HepG2 (cell line): ENCODE measurements at regions not wholly inside any gene's neighbourhood (a gene's known extent, or its start where the extent isn't known, plus 50 kb on each side); places are given as distances from the start of the nearest gene placed in this dataset.

Experiments
- HOXD1 ChIP-seq: sonication (generic); formaldehyde crosslinking; IDR thresholded peaks from 2 replicates; pipeline ENCODE4 v1.5.0; 2020; ENCODE audit warnings: missing genetic modification reagents
- IRX3 ChIP-seq: sonication (generic); formaldehyde crosslinking; IDR thresholded peaks from 2 replicates; pipeline ENCODE4 v1.8.1; 2023; ENCODE audit warnings: mild to moderate bottlenecking, low read depth, missing genetic modification reagents, borderline replicate concordance
- KLF12 ChIP-seq: sonication (generic); formaldehyde crosslinking; IDR thresholded peaks from 2 replicates; pipeline ENCODE4 v1.4.0; 2020; ENCODE audit warnings: missing genetic modification reagents, borderline replicate concordance
- MXI1 ChIP-seq: IDR thresholded peaks from 3 replicates; pipeline ENCODE4 v1.6.1; 2012; ENCODE audit warnings: low read depth, low read length, inconsistent platforms, borderline replicate concordance
- PAX8 ChIP-seq: sonication (generic); formaldehyde crosslinking; IDR thresholded peaks from 2 replicates; pipeline ENCODE4 v1.8.0; 2022; ENCODE audit warnings: mild to moderate bottlenecking, missing genetic modification reagents, borderline replicate concordance
- RXRA ChIP-seq: sonication (generic); formaldehyde crosslinking; IDR thresholded peaks from 2 replicates; pipeline ENCODE4 v1.5.1; 2020; ENCODE audit warnings: missing genetic modification reagents
- SAP130 ChIP-seq: IDR thresholded peaks from 2 replicates; pipeline ENCODE4 v1.6.1; 2016; ENCODE audit warnings: low read depth
- TCF12 ChIP-seq, 2 experiments: fragments of 450-650 bp in 1 of 2; sonication (generic) in 1 of 2; formaldehyde crosslinking in 1 of 2; IDR thresholded peaks; 2 replicates each; pipeline versions ENCODE4 v1.6.1 to v1.8.0; 2017 to 2022; ENCODE audit warnings: antibody characterized with exemption in 1 of 2, mild to moderate bottlenecking in 1 of 2, missing genetic modification reagents in 1 of 2, moderate library complexity in 1 of 2
- ZNF121 ChIP-seq: sonication (generic); formaldehyde crosslinking; IDR thresholded peaks from 2 replicates; pipeline ENCODE4 v1.5.0; 2020; ENCODE audit warnings: mild to moderate bottlenecking, missing genetic modification reagents
- ZNF3 ChIP-seq: IDR thresholded peaks from 2 replicates; pipeline ENCODE4 v1.7.0; 2017; ENCODE audit warnings: inconsistent platforms
- ZNF318 ChIP-seq: sonication (generic); formaldehyde crosslinking; IDR thresholded peaks from 2 replicates; pipeline ENCODE4 v1.4.0; 2020; ENCODE audit warnings: mild to moderate bottlenecking, missing genetic modification reagents
- ZNF777 ChIP-seq: sonication (generic); formaldehyde crosslinking; IDR thresholded peaks from 2 replicates; pipeline ENCODE4 v1.4.0; 2020; ENCODE audit warnings: missing genetic modification reagents
- ZZZ3 ChIP-seq: sonication (generic); formaldehyde crosslinking; IDR thresholded peaks from 2 replicates; pipeline ENCODE4 v1.4.0; 2020; ENCODE audit warnings: missing genetic modification reagents, mild to moderate bottlenecking, borderline replicate concordance
- TF ChIP-seq, protein P1 (sequence below): sonication (generic); formaldehyde crosslinking; IDR thresholded peaks from 2 replicates; pipeline ENCODE4 v1.5.0; 2020; ENCODE audit warnings: missing genetic modification reagents, mild to moderate bottlenecking, borderline replicate concordance
- TF ChIP-seq, protein P2 (sequence below): sonication (generic); formaldehyde crosslinking; IDR thresholded peaks from 2 replicates; pipeline ENCODE4 v1.5.0; 2020; ENCODE audit warnings: mild to moderate bottlenecking, missing genetic modification reagents, borderline replicate concordance

DNA sequence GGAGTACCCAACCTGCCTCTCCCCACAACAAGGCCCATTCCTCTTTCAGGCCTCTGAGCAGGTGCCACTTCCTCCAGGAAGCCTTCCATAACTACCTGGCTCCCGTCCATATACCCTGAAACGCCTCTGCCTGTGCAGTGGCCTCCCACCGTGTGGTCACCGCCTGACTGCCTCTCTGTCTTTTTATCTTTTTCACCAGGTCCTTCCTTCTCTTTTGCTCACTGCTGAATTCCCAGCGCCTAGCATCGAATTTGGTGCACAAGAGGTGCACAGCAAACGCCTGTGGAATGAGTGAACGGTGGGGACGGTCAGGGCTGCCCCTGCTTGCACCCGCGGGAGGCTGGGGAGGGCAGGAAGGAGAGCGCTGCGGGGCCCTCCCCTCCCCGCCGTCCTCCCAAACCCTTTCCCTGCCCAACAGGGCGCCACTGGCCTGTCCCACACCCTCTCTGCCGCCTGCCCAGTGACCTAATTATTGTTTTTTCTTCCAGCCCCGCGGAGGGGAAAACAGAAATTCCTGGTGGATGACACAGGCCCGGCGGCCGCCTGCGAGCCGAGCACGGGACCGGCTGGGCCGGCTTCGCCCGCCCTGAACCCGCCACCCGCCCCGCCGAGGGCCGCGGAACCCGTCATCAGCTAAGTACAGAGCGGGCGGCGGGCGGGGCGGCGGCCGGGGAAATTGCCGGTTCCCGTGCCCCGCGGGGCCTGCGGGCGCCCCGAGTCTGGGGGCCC lies 140.1 kb downstream of the SMAD6 start (continued):
- TF ChIP-seq, protein P1, sequence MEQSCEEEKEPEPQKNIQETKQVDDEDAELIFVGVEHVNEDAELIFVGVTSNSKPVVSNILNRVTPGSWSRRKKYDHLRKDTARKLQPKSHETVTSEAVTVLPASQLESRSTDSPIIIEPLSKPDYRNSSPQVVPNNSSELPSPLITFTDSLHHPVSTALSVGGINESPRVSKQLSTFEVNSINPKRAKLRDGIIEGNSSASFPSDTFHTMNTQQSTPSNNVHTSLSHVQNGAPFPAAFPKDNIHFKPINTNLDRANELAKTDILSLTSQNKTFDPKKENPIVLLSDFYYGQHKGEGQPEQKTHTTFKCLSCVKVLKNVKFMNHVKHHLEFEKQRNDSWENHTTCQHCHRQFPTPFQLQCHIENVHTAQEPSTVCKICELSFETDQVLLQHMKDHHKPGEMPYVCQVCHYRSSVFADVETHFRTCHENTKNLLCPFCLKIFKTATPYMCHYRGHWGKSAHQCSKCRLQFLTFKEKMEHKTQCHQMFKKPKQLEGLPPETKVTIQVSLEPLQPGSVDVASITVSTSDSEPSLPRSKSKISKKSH (CRISPR knock-in tag) = no peak
- TF ChIP-seq RXRA = no peak
- TF ChIP-seq MXI1 = no peak
- TF ChIP-seq, protein P2, sequence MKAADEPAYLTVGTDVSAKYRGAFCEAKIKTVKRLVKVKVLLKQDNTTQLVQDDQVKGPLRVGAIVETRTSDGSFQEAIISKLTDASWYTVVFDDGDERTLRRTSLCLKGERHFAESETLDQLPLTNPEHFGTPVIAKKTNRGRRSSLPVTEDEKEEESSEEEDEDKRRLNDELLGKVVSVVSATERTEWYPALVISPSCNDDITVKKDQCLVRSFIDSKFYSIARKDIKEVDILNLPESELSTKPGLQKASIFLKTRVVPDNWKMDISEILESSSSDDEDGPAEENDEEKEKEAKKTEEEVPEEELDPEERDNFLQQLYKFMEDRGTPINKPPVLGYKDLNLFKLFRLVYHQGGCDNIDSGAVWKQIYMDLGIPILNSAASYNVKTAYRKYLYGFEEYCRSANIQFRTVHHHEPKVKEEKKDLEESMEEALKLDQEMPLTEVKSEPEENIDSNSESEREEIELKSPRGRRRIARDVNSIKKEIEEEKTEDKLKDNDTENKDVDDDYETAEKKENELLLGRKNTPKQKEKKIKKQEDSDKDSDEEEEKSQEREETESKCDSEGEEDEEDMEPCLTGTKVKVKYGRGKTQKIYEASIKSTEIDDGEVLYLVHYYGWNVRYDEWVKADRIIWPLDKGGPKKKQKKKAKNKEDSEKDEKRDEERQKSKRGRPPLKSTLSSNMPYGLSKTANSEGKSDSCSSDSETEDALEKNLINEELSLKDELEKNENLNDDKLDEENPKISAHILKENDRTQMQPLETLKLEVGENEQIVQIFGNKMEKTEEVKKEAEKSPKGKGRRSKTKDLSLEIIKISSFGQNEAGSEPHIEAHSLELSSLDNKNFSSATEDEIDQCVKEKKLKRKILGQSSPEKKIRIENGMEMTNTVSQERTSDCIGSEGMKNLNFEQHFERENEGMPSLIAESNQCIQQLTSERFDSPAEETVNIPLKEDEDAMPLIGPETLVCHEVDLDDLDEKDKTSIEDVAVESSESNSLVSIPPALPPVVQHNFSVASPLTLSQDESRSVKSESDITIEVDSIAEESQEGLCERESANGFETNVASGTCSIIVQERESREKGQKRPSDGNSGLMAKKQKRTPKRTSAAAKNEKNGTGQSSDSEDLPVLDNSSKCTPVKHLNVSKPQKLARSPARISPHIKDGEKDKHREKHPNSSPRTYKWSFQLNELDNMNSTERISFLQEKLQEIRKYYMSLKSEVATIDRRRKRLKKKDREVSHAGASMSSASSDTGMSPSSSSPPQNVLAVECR (CRISPR knock-in tag) = no peak
- TF ChIP-seq SAP130 (CRISPR knock-in tag) = peak; percentile 13; the same call in 1 of the 2 replicates
- no peak for TF ChIP-seq KLF12 (CRISPR knock-in tag)
- TF ChIP-seq ZZZ3 (CRISPR knock-in tag) = no peak
- no peak for TF ChIP-seq IRX3 (CRISPR knock-in tag)
- TF ChIP-seq ZNF777 = 0 out of 2 replicates have a peak, but pooled peaks have one; percentile 29
- TF ChIP-seq ZNF318 (CRISPR knock-in tag) = no peak
- no peak for TF ChIP-seq TCF12 (IDR thresholded peaks at IDR 0.05)
- TF ChIP-seq TCF12 (CRISPR knock-in tag; IDR thresholded peaks at IDR 0.05) = no peak
- 0 out of 2 replicates have a peak, but pooled peaks have one; percentile 42 for TF ChIP-seq HOXD1 (CRISPR knock-in tag)
- TF ChIP-seq ZNF3 = no peak
- peak; percentile 73 for TF ChIP-seq ZNF121
- no peak for TF ChIP-seq PAX8 (CRISPR knock-in tag)
